ENCODE measurements at regions not wholly inside any gene's neighbourhood (a gene's known extent, or its start where the extent isn't known, plus 50 kb on each side); places are given as distances from the start of the nearest gene placed in this dataset.

DNA sequence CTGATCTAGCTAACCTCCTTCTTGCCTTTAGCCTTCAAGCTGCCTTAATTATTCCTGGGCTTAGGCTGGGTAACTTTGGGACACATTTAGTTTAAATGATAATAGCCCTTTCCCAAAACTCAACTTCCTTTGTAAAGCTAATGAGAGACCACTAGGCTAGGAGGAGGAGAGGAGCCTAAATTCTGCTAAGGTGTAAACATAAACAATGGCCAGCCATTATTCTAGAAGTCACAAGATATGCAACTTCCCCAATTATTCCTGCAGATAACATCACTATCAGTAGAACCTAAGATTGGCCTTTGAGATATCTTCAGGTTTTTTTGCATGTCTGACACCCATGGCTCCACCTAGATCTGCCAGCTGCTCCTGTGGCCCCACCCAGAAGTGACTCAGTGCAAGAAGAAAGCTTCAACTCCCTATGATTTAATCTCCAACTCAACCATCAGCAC, 131.2 kb upstream of the FAM20A start:
- no peak overlapping the region for H3K4me3 ChIP-seq (ENCODE audit: low read length)
- no peaks in the 10 kb centered on the region for H4K20me1 ChIP-seq (ENCODE audit: insufficient read depth, low read length)
- H3K79me2 ChIP-seq (ENCODE audit: low read length): no peaks in the 10 kb centered on the region
- H3K27me3 ChIP-seq (ENCODE audit: low read depth, low read length): no peaks in the 10 kb centered on the region
- H3K4me1 ChIP-seq (ENCODE audit: low read length): no peaks in the 10 kb centered on the region
- no peak overlapping the region for H3K4me2 ChIP-seq (ENCODE audit: low read length)
- TF ChIP-seq EZH2phosphoT487 (IDR thresholded peaks at IDR 0.05; ENCODE audit: low read depth): no peak
- TF ChIP-seq, protein P1, sequence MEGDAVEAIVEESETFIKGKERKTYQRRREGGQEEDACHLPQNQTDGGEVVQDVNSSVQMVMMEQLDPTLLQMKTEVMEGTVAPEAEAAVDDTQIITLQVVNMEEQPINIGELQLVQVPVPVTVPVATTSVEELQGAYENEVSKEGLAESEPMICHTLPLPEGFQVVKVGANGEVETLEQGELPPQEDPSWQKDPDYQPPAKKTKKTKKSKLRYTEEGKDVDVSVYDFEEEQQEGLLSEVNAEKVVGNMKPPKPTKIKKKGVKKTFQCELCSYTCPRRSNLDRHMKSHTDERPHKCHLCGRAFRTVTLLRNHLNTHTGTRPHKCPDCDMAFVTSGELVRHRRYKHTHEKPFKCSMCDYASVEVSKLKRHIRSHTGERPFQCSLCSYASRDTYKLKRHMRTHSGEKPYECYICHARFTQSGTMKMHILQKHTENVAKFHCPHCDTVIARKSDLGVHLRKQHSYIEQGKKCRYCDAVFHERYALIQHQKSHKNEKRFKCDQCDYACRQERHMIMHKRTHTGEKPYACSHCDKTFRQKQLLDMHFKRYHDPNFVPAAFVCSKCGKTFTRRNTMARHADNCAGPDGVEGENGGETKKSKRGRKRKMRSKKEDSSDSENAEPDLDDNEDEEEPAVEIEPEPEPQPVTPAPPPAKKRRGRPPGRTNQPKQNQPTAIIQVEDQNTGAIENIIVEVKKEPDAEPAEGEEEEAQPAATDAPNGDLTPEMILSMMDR (IDR thresholded peaks at IDR 0.05; ENCODE audit: low read depth, low read length): no peak
- no peaks in the 10 kb centered on the region for H3K9me3 ChIP-seq (ENCODE audit: insufficient read depth, low read length)
- H3K27ac ChIP-seq (ENCODE audit: low read length): no peak overlapping the region
- H2AFZ ChIP-seq (ENCODE audit: low read depth, low read length): no peak overlapping the region
- no peak overlapping the region for H3K9ac ChIP-seq (ENCODE audit: low read length)
- no peaks in the 10 kb centered on the region for H3K36me3 ChIP-seq (replicated peaks; ENCODE audit: low read depth, low read length)

DNA sequence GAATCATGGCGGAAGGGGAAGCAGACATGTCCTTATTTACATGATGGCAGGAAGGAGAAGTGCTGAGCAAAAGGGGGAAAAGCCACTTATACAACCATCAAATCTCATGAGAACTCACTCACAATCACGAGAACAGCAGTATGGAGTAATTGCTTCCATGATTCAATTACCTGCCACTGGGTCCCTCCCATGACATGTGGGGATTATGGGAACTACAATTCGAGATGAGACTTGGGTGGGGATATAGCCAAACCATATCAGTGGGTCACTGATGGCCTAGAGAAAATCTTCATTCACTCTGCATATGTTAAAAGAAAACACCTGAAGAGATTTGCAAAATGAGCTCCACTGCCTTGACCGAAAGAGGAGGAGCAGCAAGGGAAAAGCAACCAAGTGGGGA, 130.3 kb upstream of the FAM20A start:
- no peak overlapping the region for H3K27ac ChIP-seq (ENCODE audit: low read length)
- no peak for TF ChIP-seq EZH2phosphoT487 (IDR thresholded peaks at IDR 0.05; ENCODE audit: low read depth)
- TF ChIP-seq, protein P1 (IDR thresholded peaks at IDR 0.05; ENCODE audit: low read depth, low read length): no peak
- no peaks in the 10 kb centered on the region for H3K27me3 ChIP-seq (ENCODE audit: low read depth, low read length)
- H3K4me3 ChIP-seq (ENCODE audit: low read length): no peak overlapping the region
- no peak overlapping the region for H3K4me2 ChIP-seq (ENCODE audit: low read length)
- no peaks in the 10 kb centered on the region for H3K79me2 ChIP-seq (ENCODE audit: low read length)
- H2AFZ ChIP-seq (ENCODE audit: low read depth, low read length): no peak overlapping the region
- H4K20me1 ChIP-seq (ENCODE audit: insufficient read depth, low read length): no peaks in the 10 kb centered on the region
- no peak overlapping the region for H3K9ac ChIP-seq (ENCODE audit: low read length)
- H3K4me1 ChIP-seq (ENCODE audit: low read length): no peaks in the 10 kb centered on the region
- no peaks in the 10 kb centered on the region for H3K9me3 ChIP-seq (ENCODE audit: insufficient read depth, low read length)
- no peaks in the 10 kb centered on the region for H3K36me3 ChIP-seq (replicated peaks; ENCODE audit: low read depth, low read length)

DNA sequence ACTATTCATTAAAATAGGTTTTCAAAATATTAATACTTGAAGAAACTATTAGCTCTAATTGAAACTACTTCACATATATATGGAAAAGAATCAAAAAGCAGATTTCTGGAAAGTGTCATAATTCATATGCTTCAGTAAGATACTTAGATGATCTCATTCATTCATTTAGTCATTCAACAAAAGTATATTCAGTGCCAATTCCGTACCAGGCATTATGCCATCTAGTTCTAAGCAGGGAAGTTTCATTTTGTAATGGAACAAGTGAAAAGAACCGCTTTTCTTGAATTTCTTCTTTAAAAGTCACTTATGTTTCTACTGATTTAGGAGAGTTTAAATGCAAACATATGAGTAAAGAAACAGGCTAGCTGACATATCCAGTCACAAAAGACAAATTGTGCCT, 118.3 kb upstream of the FAM20A start:
- no peaks in the 10 kb centered on the region for H3K79me2 ChIP-seq (ENCODE audit: low read length)
- no peak overlapping the region for H3K27ac ChIP-seq (ENCODE audit: low read length)
- no peaks in the 10 kb centered on the region for H3K9me3 ChIP-seq (ENCODE audit: insufficient read depth, low read length)
- H4K20me1 ChIP-seq (ENCODE audit: insufficient read depth, low read length): no peaks in the 10 kb centered on the region
- no peak overlapping the region for H3K9ac ChIP-seq (ENCODE audit: low read length)
- peaks cover 5% of the 10 kb centered on the region for H3K4me1 ChIP-seq (ENCODE audit: low read length)
- no peak overlapping the region for H3K4me2 ChIP-seq (ENCODE audit: low read length)
- H3K27me3 ChIP-seq (ENCODE audit: low read depth, low read length): no peaks in the 10 kb centered on the region
- no peak overlapping the region for H3K4me3 ChIP-seq (ENCODE audit: low read length)
- no peak overlapping the region for H2AFZ ChIP-seq (ENCODE audit: low read depth, low read length)
- TF ChIP-seq, protein P1 (IDR thresholded peaks at IDR 0.05; ENCODE audit: low read depth, low read length): no peak
- no peak for TF ChIP-seq EZH2phosphoT487 (IDR thresholded peaks at IDR 0.05; ENCODE audit: low read depth)
- no peaks in the 10 kb centered on the region for H3K36me3 ChIP-seq (replicated peaks; ENCODE audit: low read depth, low read length)

DNA sequence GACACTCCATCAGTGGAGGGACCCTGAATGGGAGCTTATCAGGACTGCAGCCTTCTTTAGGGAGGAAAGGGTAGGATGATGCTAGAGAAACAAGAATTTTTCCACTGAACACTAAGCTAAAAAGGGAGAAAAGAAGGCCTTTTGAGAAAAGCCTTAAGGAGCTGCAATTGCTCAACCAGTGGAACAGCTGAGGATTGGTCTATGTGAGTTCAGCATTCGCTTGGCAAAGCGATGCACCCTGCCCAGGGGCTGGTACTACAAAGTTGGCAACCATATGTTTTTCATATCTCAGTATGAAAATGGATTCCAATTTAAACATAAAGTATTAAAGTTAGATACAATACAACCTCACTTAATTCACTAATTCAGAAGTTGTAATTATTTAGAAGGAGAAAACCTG, 117.8 kb upstream of the FAM20A start:
- Histone ChIP-seq H3K4me1 (ENCODE audit: low read length) (peaks cover 6% of the 10 kb centered on the region), H3K9me3 (ENCODE audit: insufficient read depth, low read length) (no peaks in the 10 kb centered on the region), H3K4me2 (ENCODE audit: low read length) (no peak overlapping the region), H4K20me1 (ENCODE audit: insufficient read depth, low read length) (no peaks in the 10 kb centered on the region), H3K27ac (ENCODE audit: low read length) (no peak overlapping the region), H3K4me3 (ENCODE audit: low read length) (no peak overlapping the region), H3K9ac (ENCODE audit: low read length) (no peak overlapping the region), H3K36me3 (replicated peaks; ENCODE audit: low read depth, low read length) (no peaks in the 10 kb centered on the region), H2AFZ (ENCODE audit: low read depth, low read length) (no peak overlapping the region), H3K27me3 (ENCODE audit: low read depth, low read length) (no peaks in the 10 kb centered on the region), H3K79me2 (ENCODE audit: low read length) (no peaks in the 10 kb centered on the region)
- TF ChIP-seq, protein P1 (IDR thresholded peaks at IDR 0.05; ENCODE audit: low read depth, low read length): no peak
- TF ChIP-seq EZH2phosphoT487 (IDR thresholded peaks at IDR 0.05; ENCODE audit: low read depth): no peak

All from OCI-LY3 (cell line).